HepG2 (cell line): ENCODE measurements at regions not wholly inside any gene's neighbourhood (a gene's known extent, or its start where the extent isn't known, plus 50 kb on each side); places are given as distances from the start of the nearest gene placed in this dataset.

Experiments used
- ATAC-seq: fragments of 200-7000 bp; cut with Tn5 transposase; 3 replicates; pipeline ENCODE4 v1.9.1; 2020; ENCODE audit warnings: mild to moderate bottlenecking, moderate library complexity
- BruUV-seq: library from RNA; stranded (reverse); fragments of 400-500 nt; replicated peaks from 2 replicates; lab custom pipeline; 2021; lab: Mats Ljungman, UMichigan
- CTCF ChIA-PET: fragments of 300-600 bp; formaldehyde crosslinking; extraction: SDS; loops from one replicate; lab custom pipeline; 2021; ENCODE audit warnings: low total read pairs, inconsistent platforms, low intra/inter-chr PET ratio; lab: Yijun Ruan, JAX
- POLR2A ChIA-PET: fragments of 350-600 bp; sonication (Branson Sonifier 250); formaldehyde crosslinking; loops from one replicate; lab custom pipeline; 2020; ENCODE audit warnings: antibody characterized with exemption, inconsistent platforms; lab: Yijun Ruan, JAX
- DNase-seq: peaks from one replicate; pipeline ENCODE4 v3.0.0-alpha.2; 2015; ENCODE audit warnings: low spot score
- FAIRE-seq: peaks from 3 replicates; lab custom pipeline; 2011; peaks lifted over from hg19 to GRCh38; lab: Jason Lieb, UNC
- H2AFZ ChIP-seq: one replicate; pipeline ENCODE4 v1.6.1; 2011; ENCODE audit warnings: low read length, inconsistent platforms
- H3K27ac ChIP-seq: fragments of 300-600 bp; 3 replicates; pipeline ENCODE4 v1.8.0; 2011; ENCODE audit warnings: mixed run types, mild to moderate bottlenecking, mixed read lengths, low read length, inconsistent platforms; ENCODE audit not compliant: insufficient read depth; ENCODE audit errors: extremely low read length
- H3K27me3 ChIP-seq, 2 experiments: fragments of 200-600 bp in 1 of 2; 2 replicates in 1 of 2; 3 replicates in 1 of 2; pipeline versions ENCODE4 v1.6.0 to v1.8.0; 2011; ENCODE audit warnings: low read length in 2 of 2, mild to moderate bottlenecking in 2 of 2, moderate library complexity in 2 of 2, inconsistent platforms in 1 of 2; ENCODE audit not compliant: insufficient read depth in 2 of 2, control insufficient read depth in 1 of 2
- H3K36me3 ChIP-seq, 2 experiments: fragments of 200-600 bp in 1 of 2; replicated peaks in 1 of 2; 2 replicates in 1 of 2; 3 replicates in 1 of 2; pipeline versions ENCODE4 v1.5.1 to v1.8.0; 2011; ENCODE audit warnings: low read length in 2 of 2, inconsistent platforms in 1 of 2; ENCODE audit not compliant: insufficient read depth in 2 of 2, control insufficient read depth in 1 of 2
- H3K4me1 ChIP-seq: 2 replicates; pipeline ENCODE4 v1.5.1; 2012; ENCODE audit warnings: low read length, inconsistent platforms; ENCODE audit not compliant: insufficient read depth
- H3K4me2 ChIP-seq: 2 replicates; pipeline ENCODE4 v1.6.0; 2011; ENCODE audit warnings: low read depth, low read length, inconsistent platforms
- H3K4me3 ChIP-seq, 3 experiments: fragments of 200-600 bp in 1 of 3; sonication (generic), shearing (Covaris generic) in 1 of 3; replicated peaks in 1 of 3; 2 replicates each; pipeline ENCODE4 v1.5.1; 2011 to 2016; ENCODE audit warnings: low read length in 3 of 3, inconsistent platforms in 2 of 3, low read depth in 2 of 3, mild to moderate bottlenecking in 2 of 3, control low read depth in 1 of 3, mixed read lengths in 1 of 3; ENCODE audit not compliant: insufficient read depth in 1 of 3
- H3K79me2 ChIP-seq: one replicate; pipeline ENCODE4 v1.6.1; 2011; ENCODE audit warnings: low read length, inconsistent platforms; ENCODE audit not compliant: insufficient read depth
- H3K9ac ChIP-seq: 2 replicates; pipeline ENCODE4 v1.6.0; 2011; ENCODE audit warnings: mild to moderate bottlenecking, low read depth, low read length, inconsistent platforms; ENCODE audit not compliant: insufficient read depth
- H3K9me3 ChIP-seq: 2 replicates; pipeline ENCODE4 v1.5.1; 2012; ENCODE audit warnings: mild to moderate bottlenecking, low read length
- H4K20me1 ChIP-seq: 2 replicates; pipeline ENCODE4 v1.6.0; 2011; ENCODE audit warnings: inconsistent platforms, mild to moderate bottlenecking, low read length, moderate library complexity; ENCODE audit not compliant: insufficient read depth
- ZBTB40 ChIP-seq, 2 experiments: fragments of 450-650 bp in 1 of 2; sonication (generic) in 1 of 2; formaldehyde crosslinking in 1 of 2; IDR thresholded peaks; 2 replicates each; pipeline versions ENCODE4 v1.6.1 to v1.8.0; 2016 to 2022; ENCODE audit warnings: antibody characterized with exemption in 1 of 2, mild to moderate bottlenecking in 1 of 2, missing genetic modification reagents in 1 of 2
- ZNF644 ChIP-seq: IDR thresholded peaks from 2 replicates; pipeline ENCODE4 v1.6.1; 2016; ENCODE audit warnings: low read depth
- WGBS: methylation state at CpG from one replicate; pipeline ENCODE4 v1.1.6; 2017; ENCODE audit warnings: low lambda C conversion rate; 5-methylcytosine and 5-hydroxymethylcytosine counted together
- in situ Hi-C: cut with HindIII; loops from 2 replicates; pipeline ENCODE4 v1.10.0; 2017; ENCODE audit warnings: low pct_unique_long_range_greater_than_20kb; ENCODE audit not compliant: extremely low pct_ligation_motif_present
- intact Hi-C: fragments of 100-400 bp; cut with micrococcal nuclease; formaldehyde crosslinking; loops from one replicate; pipeline ENCODE4 v1.10.0; 2022; ENCODE audit not compliant: unreplicated experiment

DNA sequence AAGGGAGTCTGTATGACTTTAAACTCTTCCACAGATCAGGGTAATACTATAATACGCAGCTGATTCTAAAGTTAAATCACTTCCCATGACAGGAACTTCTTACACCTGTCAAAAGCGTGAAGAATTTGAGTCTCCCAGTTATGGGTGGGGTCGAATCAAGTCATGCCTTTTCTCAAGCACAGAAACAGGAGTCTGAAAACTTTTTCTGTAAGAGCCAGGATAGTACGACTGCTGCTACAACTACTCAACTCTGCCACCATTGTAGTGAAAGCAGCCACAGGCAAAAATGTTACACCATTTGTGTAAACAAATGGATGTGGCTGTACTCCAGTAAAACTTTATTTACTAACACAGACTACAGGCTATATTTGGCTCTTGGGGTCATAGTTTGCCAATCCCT lies 90.3 kb downstream of the DUSP6 start:
- no peaks in the 10 kb centered on the region for H3K9me3 ChIP-seq
- no peaks in the 10 kb centered on the region for H3K36me3 ChIP-seq
- H2AFZ ChIP-seq = no peak overlapping the region
- no peak for TF ChIP-seq ZNF644 (CRISPR knock-in tag)
- peak; percentile 17; the same call in 1 of the 2 replicates for TF ChIP-seq ZBTB40 (IDR thresholded peaks at IDR 0.05)
- TF ChIP-seq ZBTB40 (CRISPR knock-in tag; IDR thresholded peaks at IDR 0.05) = peak; percentile 66; the same call in 1 of the 2 replicates
- TF ChIP-seq, all 625 proteins: peak for 1
- no peak overlapping the region for H3K27ac ChIP-seq
- no peaks in the 10 kb centered on the region for H4K20me1 ChIP-seq
- no TSS peak for BruUV-seq
- DNase-seq (no peak), ATAC-seq (no peak), FAIRE-seq (no peak)
- ChIA-PET POLR2A (no interaction called here), CTCF (no interaction called here)
- no peaks in the 10 kb centered on the region; a peak in 1 of 5 replicates for H3K27me3 ChIP-seq
- intact Hi-C loops (no loop called here), in situ Hi-C loops (no loop called here)
- H3K4me3 ChIP-seq = no peak overlapping the region
- no peak overlapping the region for H3K4me2 ChIP-seq
- H3K9ac ChIP-seq = no peak overlapping the region
- H3K79me2 ChIP-seq = no peaks in the 10 kb centered on the region
- no peaks in the 10 kb centered on the region for H3K4me1 ChIP-seq
- 42% methylated on average over 4 of the region's 4 CpGs for WGBS
